Upper lobe of left lung (tissue), 6 donors: ENCODE measurements at regions not wholly inside any gene's neighbourhood (a gene's known extent, or its start where the extent isn't known, plus 50 kb on each side); places are given as distances from the start of the nearest gene placed in this dataset.

Experiments
- ATAC-seq, 2 donors: fragments of 200-7000 bp; cut with Tn5 transposase; one replicate each; pipeline ENCODE4 v1.9.1; 2022; ENCODE audit warnings: mild to moderate bottlenecking in 2 of 2, moderate library complexity in 2 of 2; ENCODE audit not compliant: low FRiP score in 2 of 2
- DNase-seq, 2 donors: peaks; one replicate each; pipeline ENCODE4 v3.0.0-alpha.2; 2019 to 2020
- H3K27ac ChIP-seq, 4 donors: fragments of 200-600 bp; sonication (generic); one replicate each; pipeline ENCODE4 v1.5.1; 2016 to 2019
- H3K27me3 ChIP-seq, 4 donors: fragments of 200-600 bp; sonication (generic); one replicate each; pipeline ENCODE4 v1.5.1; 2017 to 2019
- H3K36me3 ChIP-seq, 4 donors: fragments of 200-600 bp; sonication (generic); one replicate each; pipeline ENCODE4 v1.5.1; 2016 to 2019
- H3K4me1 ChIP-seq, 4 donors: fragments of 200-600 bp; sonication (generic); one replicate each; pipeline ENCODE4 v1.5.1; 2018 to 2019
- H3K4me3 ChIP-seq, 4 donors: fragments of 200-600 bp; sonication (generic); one replicate each; pipeline ENCODE4 v1.5.1; 2017 to 2019; ENCODE audit warnings: mild to moderate bottlenecking in 2 of 4, moderate library complexity in 1 of 4
- H3K9me3 ChIP-seq, 4 donors: fragments of 200-600 bp; sonication (generic); one replicate each; pipeline ENCODE4 v1.5.1; 2018 to 2019
- EP300 ChIP-seq, 4 donors: sonication (generic); formaldehyde crosslinking; IDR thresholded peaks; one replicate each; pipeline ENCODE4 v1.5.1; 2017; ENCODE audit warnings: antibody characterized with exemption in 4 of 4, control low read depth in 2 of 4
- POLR2A ChIP-seq, 4 donors: fragments of 450-650 bp; IDR thresholded peaks; one replicate each; pipeline ENCODE4 v1.5.1; 2016 to 2017; ENCODE audit warnings: antibody characterized with exemption in 4 of 4, mild to moderate bottlenecking in 2 of 4
- POLR2AphosphoS5 ChIP-seq, 2 donors: sonication (generic); formaldehyde crosslinking; IDR thresholded peaks; one replicate each; pipeline ENCODE4 v1.5.1; 2017; ENCODE audit warnings: antibody characterized with exemption in 2 of 2
- WGBS, 2 donors: methylation state at CpG; one replicate each; pipeline ENCODE4 v1.1.5; 2017 to 2018; 5-methylcytosine and 5-hydroxymethylcytosine counted together
- TF ChIP-seq, protein P1 (sequence below), 6 experiments: fragments of 450-650 bp in 4 of 6; fragments of 200-600 bp in 2 of 6; sonication (generic) in 2 of 6; IDR thresholded peaks; one replicate each; pipeline ENCODE4 v1.5.1; 2016 to 2019; ENCODE audit warnings: antibody characterized with exemption in 6 of 6
- donor health status: DM: no; HTN: no; CAD: no; lungs with moderate emphysema.
- donor health status: DM: no; HTN: yes; CAD: no; lungs with severe emphysema.

DNA sequence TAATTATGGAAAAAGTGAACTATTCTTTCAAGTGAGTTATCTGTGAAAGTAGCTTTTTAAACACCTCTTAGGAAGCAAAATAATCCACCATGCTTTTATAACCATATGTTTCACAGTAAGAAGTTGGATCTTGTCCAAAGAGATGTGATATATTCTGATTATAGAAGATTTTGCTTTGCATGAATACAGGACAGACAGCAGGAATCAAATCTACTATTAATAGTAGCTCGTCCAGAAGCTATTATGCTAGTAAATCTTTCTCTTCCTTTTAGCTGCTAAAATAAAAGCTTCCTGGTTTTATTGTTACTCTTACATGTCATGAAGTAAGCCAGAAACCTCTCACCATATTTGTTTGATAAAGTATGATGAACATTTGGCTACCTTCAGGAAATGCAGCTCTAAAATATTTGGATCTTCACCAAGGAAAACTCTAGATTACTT, 257.0 kb downstream of the IPO8 start:
- Histone ChIP-seq H3K27me3 (no peaks in the 10 kb centered on the region), H3K4me1 (no peaks in the 10 kb centered on the region), H3K9me3 (no peaks in the 10 kb centered on the region), H3K36me3 (no peaks in the 10 kb centered on the region), H3K4me3 (no peak overlapping the region), H3K27ac (no peak overlapping the region)
- WGBS, 2 donors, result 48% methylated on average over 1 of the region's 1 CpG
- ATAC-seq, result no peak
- no peak for TF ChIP-seq EP300 (IDR thresholded peaks at IDR 0.05)
- no peak for TF ChIP-seq POLR2A (IDR thresholded peaks at IDR 0.05)
- TF ChIP-seq, protein P1, sequence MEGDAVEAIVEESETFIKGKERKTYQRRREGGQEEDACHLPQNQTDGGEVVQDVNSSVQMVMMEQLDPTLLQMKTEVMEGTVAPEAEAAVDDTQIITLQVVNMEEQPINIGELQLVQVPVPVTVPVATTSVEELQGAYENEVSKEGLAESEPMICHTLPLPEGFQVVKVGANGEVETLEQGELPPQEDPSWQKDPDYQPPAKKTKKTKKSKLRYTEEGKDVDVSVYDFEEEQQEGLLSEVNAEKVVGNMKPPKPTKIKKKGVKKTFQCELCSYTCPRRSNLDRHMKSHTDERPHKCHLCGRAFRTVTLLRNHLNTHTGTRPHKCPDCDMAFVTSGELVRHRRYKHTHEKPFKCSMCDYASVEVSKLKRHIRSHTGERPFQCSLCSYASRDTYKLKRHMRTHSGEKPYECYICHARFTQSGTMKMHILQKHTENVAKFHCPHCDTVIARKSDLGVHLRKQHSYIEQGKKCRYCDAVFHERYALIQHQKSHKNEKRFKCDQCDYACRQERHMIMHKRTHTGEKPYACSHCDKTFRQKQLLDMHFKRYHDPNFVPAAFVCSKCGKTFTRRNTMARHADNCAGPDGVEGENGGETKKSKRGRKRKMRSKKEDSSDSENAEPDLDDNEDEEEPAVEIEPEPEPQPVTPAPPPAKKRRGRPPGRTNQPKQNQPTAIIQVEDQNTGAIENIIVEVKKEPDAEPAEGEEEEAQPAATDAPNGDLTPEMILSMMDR (IDR thresholded peaks at IDR 0.05), result no peak
- TF ChIP-seq POLR2AphosphoS5 (IDR thresholded peaks at IDR 0.05), result no peak
- DNase-seq, result no peak

DNA sequence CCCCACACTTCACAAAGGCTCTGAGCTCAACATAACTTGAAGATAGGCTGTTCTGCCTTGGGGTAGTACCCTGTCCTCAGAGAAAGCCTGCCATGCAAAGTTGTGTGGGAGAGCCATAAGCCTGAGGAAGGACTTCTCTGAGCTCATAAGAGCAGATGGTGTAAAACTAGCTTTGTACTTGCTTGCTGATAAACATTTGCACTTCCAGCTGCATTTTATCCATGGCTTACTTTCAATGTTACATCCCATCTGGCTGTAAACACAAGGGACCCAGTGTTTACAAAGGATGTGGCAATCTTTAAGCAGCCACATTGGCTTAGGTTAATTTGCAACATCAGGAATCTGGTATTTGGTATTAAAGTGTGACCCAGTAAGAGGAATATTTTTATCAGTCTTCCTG, 258.1 kb downstream of the IPO8 start:
- TF ChIP-seq POLR2AphosphoS5 (IDR thresholded peaks at IDR 0.05) (no peak), POLR2A (IDR thresholded peaks at IDR 0.05) (no peak), EP300 (IDR thresholded peaks at IDR 0.05) (no peak)
- TF ChIP-seq, protein P1 (IDR thresholded peaks at IDR 0.05), result no peak
- no peak overlapping the region for H3K4me3 ChIP-seq
- H3K9me3 ChIP-seq, result no peaks in the 10 kb centered on the region
- H3K4me1 ChIP-seq, result no peaks in the 10 kb centered on the region
- H3K36me3 ChIP-seq, result no peaks in the 10 kb centered on the region
- H3K27ac ChIP-seq, result no peak overlapping the region
- no peaks in the 10 kb centered on the region for H3K27me3 ChIP-seq
- DNase-seq, result no peak
- peak in 1 of 2 donors; percentile 61 for ATAC-seq

DNA sequence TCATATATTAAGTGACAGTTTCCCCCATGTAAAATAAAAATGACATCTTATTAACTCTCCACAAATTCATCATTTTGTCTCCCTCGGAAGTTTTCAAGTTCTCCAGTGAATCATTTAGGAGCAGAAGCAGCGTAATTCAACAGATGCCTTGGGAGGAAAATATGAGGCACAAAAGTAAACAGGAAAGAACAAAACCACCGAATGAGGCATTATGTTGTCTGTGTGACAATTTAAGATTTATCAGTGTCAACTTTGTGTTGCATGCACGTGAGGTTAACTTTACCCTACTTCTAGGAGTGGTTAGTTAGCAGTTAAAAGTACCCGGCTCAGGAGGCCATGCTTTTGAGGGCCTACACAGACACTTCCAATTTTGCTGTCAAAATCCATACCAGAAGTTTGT, 258.6 kb downstream of the IPO8 start:
- ATAC-seq (no peak), DNase-seq (no peak)
- no peak overlapping the region for H3K27ac ChIP-seq
- no peak overlapping the region for H3K4me3 ChIP-seq
- TF ChIP-seq POLR2AphosphoS5 (IDR thresholded peaks at IDR 0.05), result no peak
- no peaks in the 10 kb centered on the region for H3K9me3 ChIP-seq
- 40 to 44% methylated on average over 5 of the region's 5 CpGs for WGBS, 2 donors
- H3K36me3 ChIP-seq, result no peaks in the 10 kb centered on the region
- no peaks in the 10 kb centered on the region for H3K27me3 ChIP-seq
- no peaks in the 10 kb centered on the region for H3K4me1 ChIP-seq

DNA sequence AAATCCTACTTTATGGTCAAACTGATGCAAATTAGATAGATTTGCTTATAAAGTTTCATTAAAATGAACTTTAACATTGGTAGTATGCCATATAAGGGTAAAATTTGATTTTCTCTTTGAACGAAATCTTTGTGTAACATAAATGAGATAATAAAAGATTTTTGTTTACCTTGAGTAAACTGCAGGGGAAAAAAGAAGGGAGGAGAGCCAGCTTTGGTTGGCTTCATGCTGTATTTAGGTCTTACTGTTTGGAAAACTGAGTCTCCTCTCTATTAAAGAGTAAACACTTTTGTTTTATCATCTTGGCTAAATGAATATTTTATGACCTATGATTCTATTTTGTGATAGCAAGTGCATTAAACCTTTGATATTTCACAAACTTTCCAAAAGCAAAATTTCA, 267.6 kb downstream of the IPO8 start:
- WGBS, 2 donors, result 47 to 49% methylated on average over 1 of the region's 1 CpG
- Histone ChIP-seq H3K9me3 (no peaks in the 10 kb centered on the region), H3K4me1 (no peaks in the 10 kb centered on the region), H3K27me3 (no peaks in the 10 kb centered on the region), H3K27ac (no peak overlapping the region), H3K4me3 (no peak overlapping the region), H3K36me3 (no peaks in the 10 kb centered on the region)
- DNase-seq (no peak), ATAC-seq (no peak)
- TF ChIP-seq, protein P1 (IDR thresholded peaks at IDR 0.05), result no peak
- TF ChIP-seq POLR2AphosphoS5 (IDR thresholded peaks at IDR 0.05) (no peak), EP300 (IDR thresholded peaks at IDR 0.05) (no peak), POLR2A (IDR thresholded peaks at IDR 0.05) (no peak)

DNA sequence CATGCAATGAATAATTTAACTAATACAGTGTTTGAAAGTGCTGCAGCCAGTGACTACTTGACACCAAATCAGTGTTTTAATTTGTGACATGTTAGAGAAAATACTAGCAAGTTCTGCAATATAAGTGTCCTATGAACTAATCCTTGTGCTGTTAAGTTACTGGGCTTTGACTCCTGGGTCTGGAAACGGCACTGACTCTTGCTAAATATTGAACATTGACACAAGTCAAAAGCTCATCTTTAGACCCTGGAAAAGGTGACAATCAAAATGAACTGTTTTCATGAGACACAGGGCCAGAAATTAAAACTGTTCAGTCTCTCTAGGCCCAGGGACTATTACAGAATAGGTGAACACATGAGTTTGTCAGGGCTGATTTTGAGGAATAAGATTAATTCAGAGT, 268.1 kb downstream of the IPO8 start:
- 57 to 75% methylated on average over 1 of the region's 1 CpG for WGBS, 2 donors
- ATAC-seq, result no peak
- DNase-seq, result no peak

More for the DNA sequence above, 268.1 kb downstream of the IPO8 start:
- Histone ChIP-seq H3K9me3 (no peaks in the 10 kb centered on the region), H3K27ac (no peak overlapping the region), H3K4me3 (no peak overlapping the region), H3K36me3 (no peaks in the 10 kb centered on the region), H3K27me3 (no peaks in the 10 kb centered on the region), H3K4me1 (no peaks in the 10 kb centered on the region)
- TF ChIP-seq, protein P1 (IDR thresholded peaks at IDR 0.05), result no peak
- no peak for TF ChIP-seq POLR2AphosphoS5 (IDR thresholded peaks at IDR 0.05)
- TF ChIP-seq EP300 (IDR thresholded peaks at IDR 0.05), result no peak
